HG02678 (cell line): ENCODE measurements at regions not wholly inside any gene's neighbourhood (a gene's known extent, or its start where the extent isn't known, plus 50 kb on each side); places are given as distances from the start of the nearest gene placed in this dataset.
"Not testable (repeated sequence)": the region's sequence is repeated elsewhere in the genome, so short reads cannot be mapped to it uniquely, and the experiment has no call there.

Source experiments
- ATAC-seq: cut with Tn5 transposase; IDR thresholded peaks from one replicate; pipeline ENCODE4 v1.9.1; 2021; ENCODE audit warnings: mild to moderate bottlenecking, moderate library complexity; ENCODE audit not compliant: unreplicated experiment

- no peak for ATAC-seq
Observed at GRCh38 chr18:33820517-33821371, 242.7 kb downstream of the ASXL3 start.

- not testable (repeated sequence) for ATAC-seq
Observed at GRCh38 chr18:33819692-33820343, 241.8 kb downstream of the ASXL3 start.

GRCh38 chr18:33818145-33818544 lies 240.1 kb downstream of the ASXL3 start:
- no peak for ATAC-seq

- ATAC-seq = no peak
Observed at GRCh38 chr18:33817096-33817495, 239.1 kb downstream of the ASXL3 start.

GRCh38 chr18:33814546-33814945 lies 236.5 kb downstream of the ASXL3 start:
- ATAC-seq = no peak

- ATAC-seq = no peak
Observed at GRCh38 chr18:33812186-33812585, 234.2 kb downstream of the ASXL3 start.

GRCh38 chr18:33805592-33805991 lies 227.6 kb downstream of the ASXL3 start:
- ATAC-seq = no peak

- ATAC-seq = no peak
Observed at GRCh38 chr18:33804258-33804657, 226.2 kb downstream of the ASXL3 start.

GRCh38 chr18:33803636-33804035 lies 225.6 kb downstream of the ASXL3 start:
- ATAC-seq = no peak

- ATAC-seq = no peak
Observed at GRCh38 chr18:33802955-33803354, 224.9 kb downstream of the ASXL3 start.
